GM18867 (cell line): ENCODE measurements at regions not wholly inside any gene's neighbourhood (a gene's known extent, or its start where the extent isn't known, plus 50 kb on each side); places are given as distances from the start of the nearest gene placed in this dataset.

ENCODE experiments used
- ATAC-seq: cut with Tn5 transposase; IDR thresholded peaks from one replicate; pipeline ENCODE4 v1.9.1; 2021; ENCODE audit warnings: mild to moderate bottlenecking, moderate library complexity; ENCODE audit not compliant: unreplicated experiment

DNA sequence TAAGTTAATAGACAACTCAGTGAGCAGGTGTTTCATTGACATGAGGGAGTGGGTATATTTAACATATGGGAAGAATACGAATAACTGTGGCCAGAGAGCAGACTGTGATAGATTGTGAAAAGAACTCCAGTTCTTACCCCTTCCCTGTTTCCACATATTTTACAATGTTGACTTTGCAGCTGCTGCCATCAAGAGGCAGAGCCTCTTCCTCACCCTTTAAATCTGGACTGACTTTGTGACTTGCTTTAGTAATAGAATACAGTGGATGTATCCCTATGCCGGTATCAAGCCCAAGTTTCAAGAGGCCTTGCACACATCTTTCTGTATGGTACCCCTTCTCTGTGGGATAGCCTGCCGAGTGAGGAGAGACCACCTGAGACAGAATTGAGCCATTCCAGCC, 356.7 kb downstream of the ETNK1 start:
- ATAC-seq, result no peak

GRCh38 chr12:22982635-22983034, 357.7 kb downstream of the ETNK1 start:
- ATAC-seq, result no peak

DNA sequence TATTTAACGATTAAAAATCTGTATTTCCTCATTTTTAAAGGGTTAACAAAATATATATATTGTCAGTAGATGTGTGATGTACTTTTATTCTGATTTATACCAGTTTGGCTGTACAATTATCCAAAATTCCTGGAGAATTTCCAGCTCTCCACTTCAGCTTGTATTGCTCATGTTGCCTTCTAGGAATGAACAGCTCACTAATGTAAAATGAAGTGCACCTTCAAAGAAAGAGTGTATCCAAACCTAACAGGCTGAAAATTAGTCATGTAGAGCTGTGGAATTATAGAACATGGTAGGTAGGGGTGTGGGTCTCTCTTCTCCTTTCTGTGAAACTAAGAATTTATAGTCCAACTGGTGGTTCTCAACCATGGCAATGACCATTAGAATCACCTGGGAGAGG, 362.0 kb downstream of the ETNK1 start:
- no peak for ATAC-seq

- ATAC-seq, result no peak
Measured at GRCh38 chr12:22990501-22990900, 365.5 kb downstream of the ETNK1 start.

GRCh38 chr12:22991250-22991844, 366.4 kb downstream of the ETNK1 start:
- no peak for ATAC-seq

GRCh38 chr12:22993609-22994315, 368.8 kb downstream of the ETNK1 start:
- no peak for ATAC-seq

DNA sequence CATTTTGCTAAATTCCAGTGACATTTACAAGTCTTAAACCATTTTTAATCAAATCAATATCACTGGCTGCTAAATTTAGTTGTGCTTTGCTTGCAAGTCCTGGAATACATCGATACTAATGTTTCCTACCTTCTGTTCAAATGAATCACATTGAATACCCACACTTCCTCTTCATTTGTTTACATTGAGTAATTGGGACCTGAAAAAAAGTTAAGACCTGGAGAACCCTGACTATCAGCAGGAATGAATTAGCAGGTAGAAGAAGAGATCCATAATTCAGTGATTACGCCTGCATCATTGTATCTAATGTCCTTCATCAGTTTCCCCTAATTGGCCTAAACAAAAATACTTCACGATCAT, 369.3 kb downstream of the ETNK1 start:
- ATAC-seq, result no peak

GRCh38 chr12:23001487-23001886, 376.5 kb downstream of the ETNK1 start:
- no peak for ATAC-seq

DNA sequence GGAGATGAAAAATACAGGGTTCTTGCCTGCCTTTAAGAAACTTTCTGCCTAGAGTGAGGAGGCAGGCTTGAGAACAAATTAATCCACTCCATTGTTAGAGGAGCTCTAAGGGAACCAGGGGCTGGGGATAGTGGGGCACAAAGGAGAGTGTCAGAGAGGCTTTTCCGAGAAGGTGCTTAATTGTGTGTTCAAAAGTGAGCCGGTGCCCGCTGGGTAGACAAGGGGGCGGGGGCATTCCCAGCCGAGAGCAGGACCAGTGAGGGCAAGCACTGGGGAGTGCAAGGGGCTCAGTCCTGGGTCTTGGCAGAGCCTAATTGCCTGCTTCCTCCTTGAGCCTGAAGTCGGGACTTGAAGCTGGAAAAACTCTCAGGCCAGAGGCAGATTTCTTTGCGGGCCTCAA, 377.4 kb downstream of the ETNK1 start:
- no peak for ATAC-seq

GRCh38 chr12:23004473-23005020, 379.6 kb downstream of the ETNK1 start:
- ATAC-seq, result no peak

- ATAC-seq, result no peak
Measured at GRCh38 chr12:23005387-23005786, 380.4 kb downstream of the ETNK1 start.

GRCh38 chr12:23006413-23006812, 381.4 kb downstream of the ETNK1 start:
- ATAC-seq, result no peak

DNA sequence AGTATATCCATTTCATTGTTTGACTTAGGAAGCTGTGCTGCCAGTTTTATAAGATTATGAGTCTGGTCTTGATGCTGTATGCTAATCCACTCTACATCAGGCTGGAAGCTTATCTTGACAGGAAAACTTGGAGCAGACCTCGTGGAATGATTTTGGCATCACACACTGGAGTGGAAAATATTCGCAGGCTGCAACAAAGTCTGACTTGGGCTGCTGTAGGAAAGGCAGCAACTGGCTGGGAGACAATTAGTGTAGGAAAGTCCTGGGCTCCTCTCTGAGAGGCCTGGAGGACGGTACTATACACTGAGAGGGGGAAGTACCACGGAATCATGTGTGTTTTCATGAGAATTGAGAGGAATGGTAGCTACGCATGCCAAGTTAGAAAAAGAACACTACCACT, 383.7 kb downstream of the ETNK1 start:
- no peak for ATAC-seq

- no peak for ATAC-seq
Measured at GRCh38 chr12:23014749-23015148, 389.8 kb downstream of the ETNK1 start.

- peak; percentile 59 for ATAC-seq
Measured at GRCh38 chr12:23025372-23026016, 400.5 kb downstream of the ETNK1 start.

- ATAC-seq, result no peak
Measured at GRCh38 chr12:23028158-23028802, 403.3 kb downstream of the ETNK1 start.

- no peak for ATAC-seq
Measured at GRCh38 chr12:23029185-23029584, 404.2 kb downstream of the ETNK1 start.

DNA sequence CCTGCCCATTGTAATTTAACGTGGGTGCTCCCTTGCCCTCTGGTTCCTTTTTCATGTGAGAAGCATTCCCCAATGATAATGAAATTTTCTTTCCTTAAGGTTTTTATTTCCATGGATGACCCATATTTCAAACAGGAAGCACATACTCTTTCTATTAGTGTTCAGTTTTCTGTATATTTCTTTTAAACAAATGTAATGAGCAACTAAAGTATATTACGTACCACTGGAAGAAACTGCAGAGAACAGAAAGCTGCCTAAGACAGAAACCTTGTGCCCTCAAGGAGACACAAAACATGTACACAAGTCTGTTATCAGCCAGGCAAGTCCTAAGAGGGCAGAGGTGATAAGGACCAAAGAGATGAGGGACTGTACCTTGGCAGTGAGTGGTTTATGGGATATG, 414.9 kb downstream of the ETNK1 start:
- no peak for ATAC-seq

DNA sequence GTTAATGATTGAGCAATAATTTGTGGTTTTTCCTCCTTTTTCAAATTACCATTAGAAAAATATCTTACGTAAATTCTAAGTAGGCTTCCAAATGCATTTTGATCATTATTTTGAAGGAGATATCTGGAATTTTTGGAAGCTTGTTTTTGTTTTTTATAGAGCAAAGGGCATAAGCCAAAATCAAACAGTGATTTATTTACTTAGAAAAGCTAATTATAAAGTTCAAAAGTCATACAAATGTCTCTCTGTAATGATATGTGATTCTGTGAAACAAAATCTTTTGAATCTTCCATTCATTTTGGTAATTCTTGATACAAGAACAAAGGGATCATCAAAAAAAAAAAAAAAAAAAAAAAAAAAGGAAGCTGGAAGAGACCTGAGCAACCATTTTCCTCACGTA, 416.8 kb downstream of the ETNK1 start:
- no peak for ATAC-seq

DNA sequence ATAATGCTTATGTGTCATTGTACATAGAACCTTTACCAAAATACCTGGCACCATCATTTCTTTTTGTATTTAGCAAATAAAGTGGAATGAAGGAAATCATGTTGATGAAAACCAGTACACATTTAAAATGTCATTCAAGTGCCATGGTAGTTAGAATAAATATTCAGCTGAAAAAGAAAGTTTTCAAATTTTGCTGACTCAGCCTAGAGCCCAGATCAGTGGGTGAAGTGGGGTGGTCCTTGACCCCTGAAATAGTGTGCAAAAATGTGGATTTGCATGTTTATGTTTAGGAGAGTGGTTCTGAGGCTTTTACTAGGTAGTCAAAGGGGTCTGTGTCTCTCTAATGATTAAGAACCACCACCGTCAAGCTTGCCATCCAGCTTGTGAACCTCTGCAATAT, 418.7 kb downstream of the ETNK1 start:
- ATAC-seq, result no peak

- peak; percentile 86 for ATAC-seq
Measured at GRCh38 chr12:23049180-23049579, 424.2 kb downstream of the ETNK1 start.

DNA sequence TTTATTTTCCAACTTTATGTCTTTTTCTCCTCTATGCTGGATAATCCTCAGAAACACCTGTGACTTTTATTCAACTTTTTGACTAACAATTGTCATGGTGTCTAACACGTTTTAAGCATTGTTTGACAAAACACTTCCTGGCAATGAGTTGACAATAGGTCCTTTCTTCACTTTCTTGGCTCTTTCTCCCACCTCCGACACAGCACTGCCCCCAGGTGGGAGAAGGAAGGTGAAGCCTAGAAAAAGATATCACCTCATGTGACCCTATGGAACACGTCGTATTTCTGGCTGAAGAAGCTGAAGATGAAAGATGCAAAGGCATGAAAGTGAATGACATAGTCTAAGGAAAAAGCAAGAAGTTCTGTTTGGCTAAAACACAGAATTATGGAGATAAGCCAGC, 430.0 kb downstream of the ETNK1 start:
- peak; percentile 80 for ATAC-seq
